Esophagus (tissue), 2 donors: ENCODE measurements at regions not wholly inside any gene's neighbourhood (a gene's known extent, or its start where the extent isn't known, plus 50 kb on each side); places are given as distances from the start of the nearest gene placed in this dataset.
"Not testable (repeated sequence)": the region's sequence is repeated elsewhere in the genome, so short reads cannot be mapped to it uniquely, and the experiment has no call there.

Experiments
- H3K27ac ChIP-seq, 2 donors: one replicate each; pipeline ENCODE4 v1.5.1; 2013; ENCODE audit warnings: low read depth in 2 of 2, mild to moderate bottlenecking in 2 of 2, inconsistent platforms in 1 of 2, low read length in 1 of 2, moderate library complexity in 1 of 2
- H3K27me3 ChIP-seq, 2 donors: one replicate each; pipeline ENCODE4 v1.6.1; 2013; ENCODE audit warnings: low read length in 2 of 2, control low read depth in 1 of 2, mild to moderate bottlenecking in 1 of 2; ENCODE audit not compliant: insufficient read depth in 2 of 2, control insufficient read depth in 1 of 2
- H3K36me3 ChIP-seq, 2 donors: one replicate each; pipeline ENCODE4 v1.6.1; 2013; ENCODE audit warnings: low read length in 1 of 2; ENCODE audit not compliant: control insufficient read depth in 2 of 2, insufficient read depth in 2 of 2
- H3K4me1 ChIP-seq, 2 donors: one replicate each; pipeline ENCODE4 v1.6.1; 2013; ENCODE audit warnings: low read length in 1 of 2; ENCODE audit not compliant: control insufficient read depth in 2 of 2, insufficient read depth in 2 of 2
- H3K4me3 ChIP-seq, 2 donors: one replicate each; pipeline ENCODE4 v1.5.1; 2013; ENCODE audit warnings: low read length in 2 of 2, mild to moderate bottlenecking in 2 of 2, low read depth in 1 of 2, moderate library complexity in 1 of 2
- H3K9me3 ChIP-seq, 2 donors: one replicate each; pipeline ENCODE4 v1.6.1; 2013; ENCODE audit warnings: mild to moderate bottlenecking in 2 of 2, low read depth in 1 of 2, low read length in 1 of 2, moderate library complexity in 1 of 2; ENCODE audit not compliant: control insufficient read depth in 2 of 2, insufficient read depth in 1 of 2
- WGBS, 2 donors: extraction: QIAGEN DNeasy Blood & Tissue Kit; methylation state at CpG; one replicate each; pipeline ENCODE4 v1.1.7; 2013; 5-methylcytosine and 5-hydroxymethylcytosine counted together
- donor health status: healthy with polysubstance abuse.
- donor health status: Bipolar disorder and iron deficiency.

GRCh38 chr12:77222336-77222735 lies 157.0 kb upstream of the E2F7 start:
- WGBS, 2 donors = 84 to 94% methylated on average over 2 of the region's 2 CpGs
- Histone ChIP-seq H3K27ac (no peak overlapping the region), H3K4me1 (no peaks in the 10 kb centered on the region), H3K36me3 (no peaks in the 10 kb centered on the region), H3K9me3 (no peaks in the 10 kb centered on the region), H3K4me3 (no peak overlapping the region), H3K27me3 (no peaks in the 10 kb centered on the region)

- H3K27me3 ChIP-seq = no peaks in the 10 kb centered on the region
- no peaks in the 10 kb centered on the region for H3K4me1 ChIP-seq
- H3K9me3 ChIP-seq = no peaks in the 10 kb centered on the region
- 62 to 69% methylated on average over 1 of the region's 1 CpG for WGBS, 2 donors
- H3K27ac ChIP-seq = no peak overlapping the region
- H3K36me3 ChIP-seq = no peaks in the 10 kb centered on the region
- H3K4me3 ChIP-seq = no peak overlapping the region
Measured at GRCh38 chr12:77220586-77220985, 155.2 kb upstream of the E2F7 start.

DNA sequence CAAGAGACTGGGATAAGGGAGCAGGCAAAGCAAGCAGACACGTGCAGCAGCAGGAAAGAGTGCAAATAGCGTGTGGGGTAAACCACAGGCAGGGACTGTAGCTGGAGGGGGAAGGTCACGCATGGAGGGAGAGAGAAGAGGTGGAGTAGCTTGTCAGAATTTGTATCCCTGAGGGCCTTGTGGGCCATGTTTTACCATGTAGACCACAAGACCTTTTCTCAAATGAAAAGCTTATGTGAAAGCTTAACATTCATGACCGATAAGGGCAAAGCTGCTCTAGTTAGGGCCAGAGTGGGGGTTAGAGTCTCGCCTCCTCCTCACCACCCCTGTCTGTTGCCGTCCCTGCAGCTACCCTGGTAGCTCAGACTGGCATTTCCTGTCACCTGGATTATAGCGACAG lies 152.9 kb upstream of the E2F7 start:
- H3K4me1 ChIP-seq = no peaks in the 10 kb centered on the region
- H3K9me3 ChIP-seq = no peaks in the 10 kb centered on the region
- WGBS, 2 donors = 79 to 82% methylated on average over 7 of the region's 7 CpGs
- H3K27ac ChIP-seq = no peak overlapping the region
- no peaks in the 10 kb centered on the region for H3K27me3 ChIP-seq
- H3K4me3 ChIP-seq = no peak overlapping the region
- H3K36me3 ChIP-seq = no peaks in the 10 kb centered on the region

- H3K36me3 ChIP-seq, H3K27ac ChIP-seq, H3K4me1 ChIP-seq, H3K9me3 ChIP-seq, H3K27me3 ChIP-seq, H3K4me3 ChIP-seq: not testable (repeated sequence)
- 57 to 85% methylated on average over 2 of the region's 2 CpGs for WGBS, 2 donors
Measured at GRCh38 chr12:77216136-77216535, 150.8 kb upstream of the E2F7 start.

DNA sequence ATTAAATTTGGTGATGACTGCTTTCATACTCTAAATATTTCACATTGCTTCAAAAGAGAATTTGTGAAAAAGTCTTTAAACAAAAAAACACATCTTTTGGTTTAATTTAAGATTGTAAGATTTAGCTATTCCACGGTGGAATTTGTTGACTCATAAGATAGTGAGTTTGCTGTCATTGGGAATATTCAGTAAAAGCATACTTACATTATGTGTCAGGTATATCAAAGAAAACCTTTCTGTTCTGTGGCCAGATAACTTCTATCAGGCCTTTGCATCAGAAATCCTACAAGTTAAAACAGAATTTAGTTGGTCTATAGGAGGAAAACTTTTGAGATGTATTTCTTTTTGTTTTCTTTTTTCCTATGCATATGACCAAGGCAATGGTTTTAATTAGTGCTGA lies 148.8 kb upstream of the E2F7 start:
- WGBS, 2 donors = 39 to 74% methylated on average over 1 of the region's 1 CpG
- Histone ChIP-seq H3K4me1 (no peaks in the 10 kb centered on the region), H3K27me3 (no peaks in the 10 kb centered on the region), H3K36me3 (no peaks in the 10 kb centered on the region), H3K9me3 (no peaks in the 10 kb centered on the region), H3K27ac (no peak overlapping the region), H3K4me3 (no peak overlapping the region)

DNA sequence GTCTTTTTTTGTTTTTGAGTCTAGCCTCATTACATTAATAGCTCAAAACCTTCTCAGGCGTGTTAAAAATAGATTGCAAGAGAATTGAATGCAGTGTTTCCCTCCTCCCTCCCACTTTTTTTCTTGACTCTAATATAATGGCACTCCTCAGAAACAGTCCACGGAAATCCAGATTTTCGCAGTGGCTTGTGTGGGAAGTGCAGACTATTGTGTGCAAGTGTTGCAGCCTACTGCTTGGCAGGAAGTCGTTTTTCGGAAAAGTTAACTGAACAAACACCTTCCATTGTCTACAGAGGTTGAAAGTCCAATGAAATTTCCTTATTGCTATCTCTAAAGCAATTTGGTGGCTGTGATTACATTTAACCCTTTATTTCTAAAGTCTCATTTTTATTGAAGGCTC lies 147.9 kb upstream of the E2F7 start:
- Histone ChIP-seq H3K27ac (no peak overlapping the region), H3K4me1 (no peaks in the 10 kb centered on the region), H3K36me3 (no peaks in the 10 kb centered on the region), H3K4me3 (no peak overlapping the region), H3K27me3 (no peaks in the 10 kb centered on the region), H3K9me3 (no peaks in the 10 kb centered on the region)
- WGBS, 2 donors = 29 to 37% methylated on average over 5 of the region's 5 CpGs

DNA sequence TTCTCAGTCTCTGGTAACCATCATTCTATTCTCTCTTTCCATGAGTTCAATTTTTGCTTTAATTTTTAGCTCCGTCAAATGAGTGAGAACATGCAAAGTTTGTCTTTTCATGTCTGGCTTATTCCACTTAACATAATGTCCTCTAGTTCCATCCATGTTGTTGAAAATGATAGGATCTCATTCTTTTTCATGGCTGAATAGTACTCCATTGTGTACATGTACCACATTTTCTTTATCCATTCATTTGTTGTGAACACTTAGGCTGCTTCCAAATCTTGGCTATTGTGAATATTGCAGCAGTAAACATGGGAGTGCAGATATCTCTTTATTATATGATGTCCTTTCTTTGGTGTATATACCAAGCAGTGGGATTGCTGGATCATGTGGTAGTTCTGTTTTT lies 145.4 kb upstream of the E2F7 start:
- Histone ChIP-seq H3K4me1 (no peaks in the 10 kb centered on the region), H3K27me3 (no peaks in the 10 kb centered on the region), H3K4me3 (no peak overlapping the region), H3K27ac (no peak overlapping the region), H3K9me3 (no peaks in the 10 kb centered on the region), H3K36me3 (no peaks in the 10 kb centered on the region)
- 98% methylated on average over 1 of the region's 1 CpG for WGBS, 2 donors

DNA sequence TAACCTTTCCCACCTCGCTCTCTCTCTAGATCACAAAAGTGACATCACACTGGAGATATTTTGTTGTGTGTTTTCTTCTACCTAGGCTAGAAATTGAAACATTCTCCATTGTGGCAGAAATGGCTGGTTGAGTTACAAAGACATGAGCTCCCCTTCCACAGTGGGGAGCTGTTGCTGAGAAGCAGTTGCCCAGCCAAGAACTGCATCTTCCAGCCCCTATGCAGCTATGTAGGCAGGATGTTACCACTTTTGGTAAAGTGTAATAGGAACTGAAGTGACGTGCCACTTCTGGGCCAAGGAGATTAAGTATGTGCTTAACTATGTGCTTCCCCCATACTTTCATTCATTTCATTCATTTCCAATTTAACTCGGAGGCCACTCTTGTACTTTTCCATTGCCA lies 138.7 kb upstream of the E2F7 start:
- H3K9me3 ChIP-seq = no peaks in the 10 kb centered on the region
- no peaks in the 10 kb centered on the region for H3K36me3 ChIP-seq
- no peak overlapping the region for H3K4me3 ChIP-seq
- no peaks in the 10 kb centered on the region for H3K4me1 ChIP-seq
- H3K27ac ChIP-seq = no peak overlapping the region
- WGBS, 2 donors = 62 to 69% methylated on average over 3 of the region's 3 CpGs
- H3K27me3 ChIP-seq = no peaks in the 10 kb centered on the region

GRCh38 chr12:77202457-77203060 lies 137.2 kb upstream of the E2F7 start:
- H3K4me1 ChIP-seq = no peaks in the 10 kb centered on the region
- 80 to 81% methylated on average over 2 of the region's 2 CpGs for WGBS, 2 donors
- no peak overlapping the region for H3K4me3 ChIP-seq
- no peaks in the 10 kb centered on the region for H3K36me3 ChIP-seq
- no peaks in the 10 kb centered on the region for H3K9me3 ChIP-seq
- H3K27me3 ChIP-seq = no peaks in the 10 kb centered on the region
- H3K27ac ChIP-seq = no peak overlapping the region

DNA sequence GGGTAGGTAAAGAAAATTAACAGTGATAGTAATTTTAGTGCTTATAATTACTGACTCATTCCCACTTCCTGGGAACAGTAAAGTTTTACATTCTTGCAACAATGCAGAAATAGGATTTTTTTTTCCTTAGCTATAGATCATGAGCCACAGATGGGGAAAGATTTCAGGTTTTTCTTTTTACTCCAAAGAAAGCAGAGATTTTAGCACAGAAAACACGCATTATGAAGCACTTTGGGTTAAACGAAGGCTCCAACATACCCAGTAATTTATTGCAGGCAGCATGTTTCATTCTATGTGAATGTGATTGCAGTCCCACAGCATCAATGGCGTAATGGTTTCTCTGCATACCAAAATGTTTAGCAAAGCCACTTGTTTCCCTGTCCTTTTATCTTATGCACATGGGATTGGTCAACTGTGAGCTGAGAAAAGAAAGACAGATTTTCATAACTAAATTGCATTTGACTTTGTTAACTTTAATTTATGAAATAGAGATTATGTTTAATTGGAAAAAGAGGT lies 124.6 kb upstream of the E2F7 start:
- Histone ChIP-seq H3K9me3 (no peaks in the 10 kb centered on the region), H3K27me3 (no peaks in the 10 kb centered on the region), H3K4me3 (no peak overlapping the region), H3K27ac (no peak overlapping the region), H3K36me3 (no peaks in the 10 kb centered on the region), H3K4me1 (no peaks in the 10 kb centered on the region)
- 81 to 85% methylated on average over 3 of the region's 3 CpGs for WGBS, 2 donors
